Body of pancreas (tissue), 4 donors: ENCODE measurements at regions not wholly inside any gene's neighbourhood (a gene's known extent, or its start where the extent isn't known, plus 50 kb on each side); places are given as distances from the start of the nearest gene placed in this dataset.

Experiments
- CTCF ChIP-seq, 7 experiments: fragments of 450-650 bp in 4 of 7; fragments of 200-600 bp in 3 of 7; sonication (generic) in 3 of 7; IDR thresholded peaks; one replicate each; pipeline ENCODE4 v1.5.1; 2016 to 2019; ENCODE audit warnings: antibody characterized with exemption in 7 of 7
- POLR2A ChIP-seq, 3 donors: fragments of 450-650 bp; IDR thresholded peaks; one replicate each; pipeline ENCODE4 v1.6.1; 2016; ENCODE audit warnings: antibody characterized with exemption in 3 of 3, mild to moderate bottlenecking in 2 of 3

GRCh38 chr7:131159961-131160361, 167.7 kb upstream of the MKLN1 start:
- no peak for TF ChIP-seq CTCF (IDR thresholded peaks at IDR 0.05)
- TF ChIP-seq POLR2A (IDR thresholded peaks at IDR 0.05) = no peak
